NCI-H146 treated with DMSO at 0.1 percent for 48 hours (cell line): ENCODE measurements at regions not wholly inside any gene's neighbourhood (a gene's known extent, or its start where the extent isn't known, plus 50 kb on each side); places are given as distances from the start of the nearest gene placed in this dataset.
"Not testable (repeated sequence)": the region's sequence is repeated elsewhere in the genome, so short reads cannot be mapped to it uniquely, and the experiment has no call there.

Experiments used
- DNase-seq: peaks from one replicate; lab custom pipeline; 2025; ENCODE audit not compliant: unreplicated experiment; lab: John Stamatoyannopoulos, UW

GRCh38 chr11:91091563-91091962, 868.7 kb upstream of the CHORDC1 start:
- DNase-seq, result no peak

GRCh38 chr11:91086028-91086427, 863.2 kb upstream of the CHORDC1 start:
- DNase-seq, result no peak

GRCh38 chr11:91082255-91082654, 859.4 kb upstream of the CHORDC1 start:
- no peak for DNase-seq

GRCh38 chr11:91081440-91082043, 858.7 kb upstream of the CHORDC1 start:
- no peak for DNase-seq

- no peak for DNase-seq
Observed at GRCh38 chr11:91078221-91078620, 855.4 kb upstream of the CHORDC1 start.

GRCh38 chr11:91075032-91075695, 852.3 kb upstream of the CHORDC1 start:
- no peak for DNase-seq

GRCh38 chr11:91067666-91068065, 844.8 kb upstream of the CHORDC1 start:
- no peak for DNase-seq

- no peak for DNase-seq
Observed at GRCh38 chr11:91066456-91067047, 843.7 kb upstream of the CHORDC1 start.

- not testable (repeated sequence) for DNase-seq
Observed at GRCh38 chr11:91063399-91063798, 840.5 kb upstream of the CHORDC1 start.

- no peak for DNase-seq
Observed at GRCh38 chr11:91047882-91048281, 825.0 kb upstream of the CHORDC1 start.

- no peak for DNase-seq
Observed at GRCh38 chr11:91046261-91046660, 823.4 kb upstream of the CHORDC1 start.

GRCh38 chr11:91041626-91042025, 818.8 kb upstream of the CHORDC1 start:
- DNase-seq, result no peak

- DNase-seq, result no peak
Observed at GRCh38 chr11:91023731-91024130, 800.9 kb upstream of the CHORDC1 start.

- DNase-seq, result no peak
Observed at GRCh38 chr11:91011503-91011902, 788.7 kb upstream of the CHORDC1 start.

- DNase-seq, result no peak
Observed at GRCh38 chr11:91005458-91005857, 782.6 kb upstream of the CHORDC1 start.

- no peak for DNase-seq
Observed at GRCh38 chr11:90997241-90997640, 774.4 kb upstream of the CHORDC1 start.

GRCh38 chr11:90972159-90972558, 749.3 kb upstream of the CHORDC1 start:
- not testable (repeated sequence) for DNase-seq

- no peak for DNase-seq
Observed at GRCh38 chr11:90947930-90948329, 725.1 kb upstream of the CHORDC1 start.

- DNase-seq, result no peak
Observed at GRCh38 chr11:90930252-90930651, 707.4 kb upstream of the CHORDC1 start.

GRCh38 chr11:90919332-90919731, 696.5 kb upstream of the CHORDC1 start:
- DNase-seq, result no peak

GRCh38 chr11:90916706-90917105, 693.9 kb upstream of the CHORDC1 start:
- no peak for DNase-seq

GRCh38 chr11:90913131-90913668, 690.4 kb upstream of the CHORDC1 start:
- no peak for DNase-seq
